HEK293 (cell line): ENCODE measurements at regions not wholly inside any gene's neighbourhood (a gene's known extent, or its start where the extent isn't known, plus 50 kb on each side); places are given as distances from the start of the nearest gene placed in this dataset.

ENCODE experiments used
- CTCF ChIA-PET: fragments of 350-600 bp; formaldehyde crosslinking; extraction: SDS; loops from one replicate; lab custom pipeline; 2021; ENCODE audit warnings: antibody characterized with exemption; lab: Yijun Ruan, JAX
- POLR2A ChIA-PET: fragments of 300-600 bp; formaldehyde crosslinking; extraction: SDS; loops from one replicate; lab custom pipeline; 2020; ENCODE audit warnings: antibody characterized with exemption, inconsistent platforms; lab: Yijun Ruan, JAX
- H3K27ac ChIP-seq: fragments of 200-500 bp; sonication (Bioruptor generic); 2 replicates; pipeline ENCODE4 v1.5.1; 2014; ENCODE audit warnings: low read depth, low read length, control low read depth, inconsistent platforms; ENCODE audit errors: extremely low read depth
- H3K36me3 ChIP-seq, 2 experiments: fragments of 200-500 bp in 1 of 2; sonication (Bioruptor generic) in 1 of 2; 1 replicate in 1 of 2; 2 replicates in 1 of 2; pipeline ENCODE4 v1.5.1; 2014 to 2017; ENCODE audit warnings: inconsistent platforms in 2 of 2, low read length in 2 of 2; ENCODE audit not compliant: control insufficient read depth in 2 of 2, insufficient read depth in 1 of 2
- H3K4me1 ChIP-seq: fragments of 200-500 bp; sonication (Bioruptor generic); 2 replicates; pipeline ENCODE4 v1.5.1; 2014; ENCODE audit warnings: mild to moderate bottlenecking, low read length, inconsistent platforms; ENCODE audit not compliant: control insufficient read depth, insufficient read depth
- H3K4me3 ChIP-seq: 2 replicates; pipeline ENCODE4 v1.5.1; 2011; ENCODE audit warnings: low read depth, mild to moderate bottlenecking, control low read depth, low read length, moderate library complexity
- H3K9me3 ChIP-seq: fragments of 200-500 bp; sonication (Bioruptor generic); 2 replicates; pipeline ENCODE4 v1.5.1; 2014; ENCODE audit warnings: low read depth, low read length, inconsistent platforms; ENCODE audit not compliant: control insufficient read depth, insufficient read depth
- BCL11A ChIP-seq: fragments of 450-650 bp; formaldehyde crosslinking; IDR thresholded peaks from 2 replicates; pipeline ENCODE4 v1.5.1; 2016; ENCODE audit warnings: low read depth, missing biosample characterization, missing genetic modification characterization
- EGR2 ChIP-seq: fragments of 450-650 bp; formaldehyde crosslinking; IDR thresholded peaks from 2 replicates; pipeline ENCODE4 v1.5.1; 2016; ENCODE audit warnings: low read depth, missing biosample characterization, missing genetic modification characterization
- GLI2 ChIP-seq: fragments of 450-650 bp; formaldehyde crosslinking; IDR thresholded peaks from 2 replicates; pipeline ENCODE4; 2017; ENCODE audit warnings: missing biosample characterization, missing genetic modification characterization, low read depth, borderline replicate concordance
- HOXD13 ChIP-seq: sonication (generic); formaldehyde crosslinking; IDR thresholded peaks from 2 replicates; pipeline ENCODE4 v1.8.0; 2022; ENCODE audit warnings: missing genetic modification reagents, borderline replicate concordance
- MZF1 ChIP-seq: fragments of 450-650 bp; formaldehyde crosslinking; IDR thresholded peaks from 2 replicates; pipeline ENCODE4 v1.5.1; 2017; ENCODE audit warnings: missing biosample characterization, missing genetic modification characterization, borderline replicate concordance
- OSR2 ChIP-seq: fragments of 450-650 bp; formaldehyde crosslinking; IDR thresholded peaks from 2 replicates; pipeline ENCODE4 v1.5.1; 2016; ENCODE audit warnings: missing biosample characterization, missing genetic modification characterization
- REPIN1 ChIP-seq: fragments of 450-650 bp; formaldehyde crosslinking; IDR thresholded peaks from 2 replicates; pipeline ENCODE4 v1.5.1; 2017; ENCODE audit warnings: missing biosample characterization, missing genetic modification characterization, low read depth
- TRIM28 ChIP-seq: IDR thresholded peaks from 2 replicates; pipeline ENCODE4 v1.6.1; 2011; ENCODE audit warnings: low read length, control low read depth, borderline replicate concordance
- ZBTB17 ChIP-seq: fragments of 450-650 bp; formaldehyde crosslinking; IDR thresholded peaks from 2 replicates; pipeline ENCODE4 v1.5.1; 2016; ENCODE audit warnings: missing biosample characterization, missing genetic modification characterization
- ZNF10 ChIP-seq: fragments of 450-650 bp; formaldehyde crosslinking; IDR thresholded peaks from 2 replicates; pipeline ENCODE4 v1.5.1; 2017; ENCODE audit warnings: missing biosample characterization, missing genetic modification characterization
- ZNF24 ChIP-seq: fragments of 450-650 bp; formaldehyde crosslinking; IDR thresholded peaks from 2 replicates; pipeline ENCODE4 v1.5.1; 2016; ENCODE audit warnings: missing biosample characterization, missing genetic modification characterization
- ZNF324 ChIP-seq: fragments of 450-650 bp; formaldehyde crosslinking; IDR thresholded peaks from 2 replicates; pipeline ENCODE4 v1.5.1; 2016; ENCODE audit warnings: missing biosample characterization, missing genetic modification characterization
- ZNF350 ChIP-seq: fragments of 450-650 bp; formaldehyde crosslinking; IDR thresholded peaks from 2 replicates; pipeline ENCODE4 v1.5.0; 2017; ENCODE audit warnings: missing biosample characterization, mild to moderate bottlenecking, missing genetic modification characterization
- ZNF423 ChIP-seq: fragments of 450-650 bp; formaldehyde crosslinking; IDR thresholded peaks from 2 replicates; pipeline ENCODE4 v1.5.1; 2016; ENCODE audit warnings: missing biosample characterization, missing genetic modification characterization
- ZNF530 ChIP-seq: fragments of 450-650 bp; formaldehyde crosslinking; IDR thresholded peaks from 2 replicates; pipeline ENCODE4 v1.5.1; 2016; ENCODE audit warnings: low read depth, missing biosample characterization, missing genetic modification characterization
- ZNF629 ChIP-seq: fragments of 450-650 bp; formaldehyde crosslinking; IDR thresholded peaks from 2 replicates; pipeline ENCODE4 v1.5.1; 2017; ENCODE audit warnings: missing biosample characterization, missing genetic modification characterization
- TF ChIP-seq, protein P1 (sequence below): fragments of 450-650 bp; formaldehyde crosslinking; IDR thresholded peaks from 2 replicates; pipeline ENCODE4 v1.5.1; 2016; ENCODE audit warnings: missing biosample characterization, missing genetic modification characterization
- TF ChIP-seq, protein P2 (sequence below): fragments of 450-650 bp; formaldehyde crosslinking; IDR thresholded peaks from 2 replicates; pipeline ENCODE4 v1.5.1; 2016; ENCODE audit warnings: missing biosample characterization, missing genetic modification characterization
- TF ChIP-seq, protein P3 (sequence below): fragments of 450-650 bp; formaldehyde crosslinking; IDR thresholded peaks from 2 replicates; pipeline ENCODE4 v1.5.1; 2016; ENCODE audit warnings: missing biosample characterization, missing genetic modification characterization
- TF ChIP-seq, protein P4 (sequence below): fragments of 450-650 bp; formaldehyde crosslinking; conservative IDR thresholded peaks from 2 replicates; pipeline ENCODE4 v1.5.1; 2016; ENCODE audit warnings: low read depth, missing biosample characterization, missing genetic modification characterization

DNA sequence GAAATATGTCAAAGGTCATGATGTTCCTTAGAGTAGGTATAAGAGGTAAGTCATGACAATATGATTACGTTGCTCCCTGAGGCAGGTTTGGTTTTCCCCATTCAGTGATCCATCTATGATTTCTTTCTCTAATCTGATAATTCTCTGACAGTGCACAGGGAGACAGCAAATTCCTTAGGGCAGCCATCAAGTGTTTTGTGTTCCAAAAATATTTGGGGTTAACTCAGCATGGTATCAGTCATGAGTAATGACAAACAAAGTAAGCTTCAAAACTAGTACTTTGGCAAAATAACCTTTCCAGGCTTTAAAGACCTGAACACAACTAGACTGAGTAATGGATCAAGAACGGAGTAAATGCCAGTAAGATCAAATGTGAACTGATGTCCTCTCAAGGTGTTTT is 55.3 kb upstream of the SPATA31E1 start:
- Histone ChIP-seq H3K9me3 (no peaks in the 10 kb centered on the region), H3K4me1 (no peaks in the 10 kb centered on the region), H3K4me3 (no peak overlapping the region), H3K27ac (no peak overlapping the region), H3K36me3 (no peaks in the 10 kb centered on the region)
- CTCF ChIA-PET = interaction anchor here (1.2 kb wide), 1 partner anchor 36 kb away, joined by 6 read pairs; no protein-coding TSS in a partner anchor
- TF ChIP-seq BCL11A (tag by site-specific recombination) (no peak), MZF1 (tag by site-specific recombination) (no peak), ZBTB17 (no peak), EGR2 (no peak), HOXD13 (CRISPR knock-in tag) (no peak), ZNF530 (tag by site-specific recombination) (no peak), OSR2 (tag by site-specific recombination) (no peak), TRIM28 (no peak), REPIN1 (tag by site-specific recombination) (no peak), GLI2 (tag by site-specific recombination) (no peak), ZNF629 (tag by site-specific recombination) (no peak), ZNF350 (tag by site-specific recombination) (no peak), ZNF10 (no peak), ZNF324 (tag by site-specific recombination) (no peak), ZNF423 (no peak), ZNF24 (tag by site-specific recombination) (no peak)
- TF ChIP-seq, protein P1, sequence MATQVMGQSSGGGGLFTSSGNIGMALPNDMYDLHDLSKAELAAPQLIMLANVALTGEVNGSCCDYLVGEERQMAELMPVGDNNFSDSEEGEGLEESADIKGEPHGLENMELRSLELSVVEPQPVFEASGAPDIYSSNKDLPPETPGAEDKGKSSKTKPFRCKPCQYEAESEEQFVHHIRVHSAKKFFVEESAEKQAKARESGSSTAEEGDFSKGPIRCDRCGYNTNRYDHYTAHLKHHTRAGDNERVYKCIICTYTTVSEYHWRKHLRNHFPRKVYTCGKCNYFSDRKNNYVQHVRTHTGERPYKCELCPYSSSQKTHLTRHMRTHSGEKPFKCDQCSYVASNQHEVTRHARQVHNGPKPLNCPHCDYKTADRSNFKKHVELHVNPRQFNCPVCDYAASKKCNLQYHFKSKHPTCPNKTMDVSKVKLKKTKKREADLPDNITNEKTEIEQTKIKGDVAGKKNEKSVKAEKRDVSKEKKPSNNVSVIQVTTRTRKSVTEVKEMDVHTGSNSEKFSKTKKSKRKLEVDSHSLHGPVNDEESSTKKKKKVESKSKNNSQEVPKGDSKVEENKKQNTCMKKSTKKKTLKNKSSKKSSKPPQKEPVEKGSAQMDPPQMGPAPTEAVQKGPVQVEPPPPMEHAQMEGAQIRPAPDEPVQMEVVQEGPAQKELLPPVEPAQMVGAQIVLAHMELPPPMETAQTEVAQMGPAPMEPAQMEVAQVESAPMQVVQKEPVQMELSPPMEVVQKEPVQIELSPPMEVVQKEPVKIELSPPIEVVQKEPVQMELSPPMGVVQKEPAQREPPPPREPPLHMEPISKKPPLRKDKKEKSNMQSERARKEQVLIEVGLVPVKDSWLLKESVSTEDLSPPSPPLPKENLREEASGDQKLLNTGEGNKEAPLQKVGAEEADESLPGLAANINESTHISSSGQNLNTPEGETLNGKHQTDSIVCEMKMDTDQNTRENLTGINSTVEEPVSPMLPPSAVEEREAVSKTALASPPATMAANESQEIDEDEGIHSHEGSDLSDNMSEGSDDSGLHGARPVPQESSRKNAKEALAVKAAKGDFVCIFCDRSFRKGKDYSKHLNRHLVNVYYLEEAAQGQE (tag by site-specific recombination) = no peak
- TF ChIP-seq, protein P2, sequence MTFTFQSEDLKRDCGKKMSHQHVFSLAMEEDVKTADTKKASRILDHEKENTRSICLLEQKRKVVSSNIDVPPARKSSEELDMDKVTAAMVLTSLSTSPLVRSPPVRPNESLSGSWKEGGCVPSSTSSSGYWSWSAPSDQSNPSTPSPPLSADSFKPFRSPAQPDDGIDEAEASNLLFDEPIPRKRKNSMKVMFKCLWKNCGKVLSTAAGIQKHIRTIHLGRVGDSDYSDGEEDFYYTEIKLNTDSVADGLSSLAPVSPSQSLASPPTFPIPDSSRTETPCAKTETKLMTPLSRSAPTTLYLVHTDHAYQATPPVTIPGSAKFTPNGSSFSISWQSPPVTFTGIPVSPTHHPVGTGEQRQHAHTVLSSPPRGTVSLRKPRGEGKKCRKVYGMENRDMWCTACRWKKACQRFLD (tag by site-specific recombination) = no peak
- TF ChIP-seq, protein P3, sequence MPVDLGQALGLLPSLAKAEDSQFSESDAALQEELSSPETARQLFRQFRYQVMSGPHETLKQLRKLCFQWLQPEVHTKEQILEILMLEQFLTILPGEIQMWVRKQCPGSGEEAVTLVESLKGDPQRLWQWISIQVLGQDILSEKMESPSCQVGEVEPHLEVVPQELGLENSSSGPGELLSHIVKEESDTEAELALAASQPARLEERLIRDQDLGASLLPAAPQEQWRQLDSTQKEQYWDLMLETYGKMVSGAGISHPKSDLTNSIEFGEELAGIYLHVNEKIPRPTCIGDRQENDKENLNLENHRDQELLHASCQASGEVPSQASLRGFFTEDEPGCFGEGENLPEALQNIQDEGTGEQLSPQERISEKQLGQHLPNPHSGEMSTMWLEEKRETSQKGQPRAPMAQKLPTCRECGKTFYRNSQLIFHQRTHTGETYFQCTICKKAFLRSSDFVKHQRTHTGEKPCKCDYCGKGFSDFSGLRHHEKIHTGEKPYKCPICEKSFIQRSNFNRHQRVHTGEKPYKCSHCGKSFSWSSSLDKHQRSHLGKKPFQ = no peak
- TF ChIP-seq, protein P4, sequence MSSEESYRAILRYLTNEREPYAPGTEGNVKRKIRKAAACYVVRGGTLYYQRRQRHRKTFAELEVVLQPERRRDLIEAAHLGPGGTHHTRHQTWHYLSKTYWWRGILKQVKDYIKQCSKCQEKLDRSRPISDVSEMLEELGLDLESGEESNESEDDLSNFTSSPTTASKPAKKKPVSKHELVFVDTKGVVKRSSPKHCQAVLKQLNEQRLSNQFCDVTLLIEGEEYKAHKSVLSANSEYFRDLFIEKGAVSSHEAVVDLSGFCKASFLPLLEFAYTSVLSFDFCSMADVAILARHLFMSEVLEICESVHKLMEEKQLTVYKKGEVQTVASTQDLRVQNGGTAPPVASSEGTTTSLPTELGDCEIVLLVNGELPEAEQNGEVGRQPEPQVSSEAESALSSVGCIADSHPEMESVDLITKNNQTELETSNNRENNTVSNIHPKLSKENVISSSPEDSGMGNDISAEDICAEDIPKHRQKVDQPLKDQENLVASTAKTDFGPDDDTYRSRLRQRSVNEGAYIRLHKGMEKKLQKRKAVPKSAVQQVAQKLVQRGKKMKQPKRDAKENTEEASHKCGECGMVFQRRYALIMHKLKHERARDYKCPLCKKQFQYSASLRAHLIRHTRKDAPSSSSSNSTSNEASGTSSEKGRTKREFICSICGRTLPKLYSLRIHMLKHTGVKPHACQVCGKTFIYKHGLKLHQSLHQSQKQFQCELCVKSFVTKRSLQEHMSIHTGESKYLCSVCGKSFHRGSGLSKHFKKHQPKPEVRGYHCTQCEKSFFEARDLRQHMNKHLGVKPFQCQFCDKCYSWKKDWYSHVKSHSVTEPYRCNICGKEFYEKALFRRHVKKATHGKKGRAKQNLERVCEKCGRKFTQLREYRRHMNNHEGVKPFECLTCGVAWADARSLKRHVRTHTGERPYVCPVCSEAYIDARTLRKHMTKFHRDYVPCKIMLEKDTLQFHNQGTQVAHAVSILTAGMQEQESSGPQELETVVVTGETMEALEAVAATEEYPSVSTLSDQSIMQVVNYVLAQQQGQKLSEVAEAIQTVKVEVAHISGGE (tag by site-specific recombination) = no peak
- TF ChIP-seq, all 188 proteins: peak for 0
- POLR2A ChIA-PET = no interaction called here
